HG03108 (cell line): ENCODE measurements at regions not wholly inside any gene's neighbourhood (a gene's known extent, or its start where the extent isn't known, plus 50 kb on each side); places are given as distances from the start of the nearest gene placed in this dataset.
"Not testable (repeated sequence)": the region's sequence is repeated elsewhere in the genome, so short reads cannot be mapped to it uniquely, and the experiment has no call there.

Source experiments
- ATAC-seq: cut with Tn5 transposase; IDR thresholded peaks from one replicate; pipeline ENCODE4 v1.9.1; 2021; ENCODE audit warnings: moderate library complexity; ENCODE audit not compliant: unreplicated experiment

- ATAC-seq, result no peak
Measured at GRCh38 chr6:137798846-137799245, 68.2 kb upstream of the TNFAIP3 start.

- ATAC-seq, result peak; percentile 42
Measured at GRCh38 chr6:137799950-137800568, 67.0 kb upstream of the TNFAIP3 start.

GRCh38 chr6:137800762-137801161 is 66.3 kb upstream of the TNFAIP3 start:
- no peak for ATAC-seq

GRCh38 chr6:137801352-137802114 is 65.5 kb upstream of the TNFAIP3 start:
- no peak for ATAC-seq

- ATAC-seq, result no peak
Measured at GRCh38 chr6:137802408-137803182, 64.5 kb upstream of the TNFAIP3 start.

GRCh38 chr6:137804637-137805036 is 62.4 kb upstream of the TNFAIP3 start:
- no peak for ATAC-seq

GRCh38 chr6:137805622-137806021 is 61.4 kb upstream of the TNFAIP3 start:
- ATAC-seq, result no peak

GRCh38 chr6:137806914-137807682 is 60.0 kb upstream of the TNFAIP3 start:
- ATAC-seq, result no peak

GRCh38 chr6:137808191-137808590 is 58.9 kb upstream of the TNFAIP3 start:
- no peak for ATAC-seq

- no peak for ATAC-seq
Measured at GRCh38 chr6:137808836-137809315, 58.2 kb upstream of the TNFAIP3 start.

- not testable (repeated sequence) for ATAC-seq
Measured at GRCh38 chr6:137809895-137810553, 57.0 kb upstream of the TNFAIP3 start.

- ATAC-seq, result no peak
Measured at GRCh38 chr6:137810554-137811120, 56.4 kb upstream of the TNFAIP3 start.

GRCh38 chr6:137811121-137811915 is 55.7 kb upstream of the TNFAIP3 start:
- ATAC-seq, result peak; percentile 96

- ATAC-seq, result no peak
Measured at GRCh38 chr6:137811916-137812553, 55.0 kb upstream of the TNFAIP3 start.

- no peak for ATAC-seq
Measured at GRCh38 chr6:137813308-137813970, 53.6 kb upstream of the TNFAIP3 start.

- ATAC-seq, result not testable (repeated sequence)
Measured at GRCh38 chr6:137814030-137814429, 53.0 kb upstream of the TNFAIP3 start.

GRCh38 chr6:137815692-137816091 is 51.4 kb upstream of the TNFAIP3 start:
- no peak for ATAC-seq

- ATAC-seq, result no peak
Measured at GRCh38 chr6:137816133-137816579, 50.9 kb upstream of the TNFAIP3 start.
